NCI-H1930 (cell line): ENCODE measurements at regions not wholly inside any gene's neighbourhood (a gene's known extent, or its start where the extent isn't known, plus 50 kb on each side); places are given as distances from the start of the nearest gene placed in this dataset.

Source experiments
- DNase-seq, 2 experiments: peaks; one replicate each; lab custom pipeline; 2025; lab: John Stamatoyannopoulos, UW

DNA sequence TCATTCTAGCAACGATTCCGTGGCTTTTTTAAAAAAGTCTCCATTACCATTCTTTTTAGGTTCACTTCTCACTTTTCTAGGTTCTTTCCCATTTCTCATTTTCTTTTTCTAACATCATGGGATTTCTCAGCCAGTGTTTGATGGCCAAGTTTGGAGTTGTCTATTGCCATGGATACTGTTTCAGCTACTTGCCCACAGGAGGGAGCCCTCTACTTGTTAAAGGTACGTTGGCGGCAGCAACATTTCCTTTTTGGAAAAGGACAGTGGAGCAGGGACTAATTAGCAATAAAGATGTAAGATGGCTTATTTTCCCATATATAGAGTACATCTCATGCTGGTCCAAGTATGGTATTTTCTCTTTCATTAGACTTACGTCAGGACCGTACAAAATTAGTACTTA, 2257.5 kb upstream of the C9orf72 start:
- no peak for DNase-seq

DNA sequence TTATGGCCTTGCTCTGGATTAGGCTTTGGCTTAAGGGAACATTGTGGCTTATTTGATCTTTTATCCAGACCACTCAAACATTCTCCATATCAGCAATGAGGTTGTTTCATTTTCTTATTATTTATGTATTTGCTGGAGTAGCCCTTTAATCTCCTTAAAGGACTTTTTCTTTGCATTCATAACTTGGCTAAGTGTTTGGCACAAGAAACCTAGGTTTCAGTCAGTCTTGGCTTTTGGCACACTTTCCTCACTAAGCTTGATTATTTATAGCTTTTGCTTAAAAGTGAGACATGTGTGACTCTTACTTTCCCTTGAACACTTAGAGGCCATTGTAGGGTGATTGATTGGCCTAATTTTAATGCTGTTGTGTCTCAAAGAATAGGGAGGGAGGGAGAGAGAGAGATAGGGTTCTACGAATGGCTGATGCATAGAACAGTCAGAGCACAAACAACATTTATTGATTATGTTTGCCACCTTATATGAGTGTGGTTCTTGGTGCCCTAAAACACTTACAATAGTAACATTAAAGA, 2265.3 kb upstream of the C9orf72 start:
- DNase-seq = no peak

DNA sequence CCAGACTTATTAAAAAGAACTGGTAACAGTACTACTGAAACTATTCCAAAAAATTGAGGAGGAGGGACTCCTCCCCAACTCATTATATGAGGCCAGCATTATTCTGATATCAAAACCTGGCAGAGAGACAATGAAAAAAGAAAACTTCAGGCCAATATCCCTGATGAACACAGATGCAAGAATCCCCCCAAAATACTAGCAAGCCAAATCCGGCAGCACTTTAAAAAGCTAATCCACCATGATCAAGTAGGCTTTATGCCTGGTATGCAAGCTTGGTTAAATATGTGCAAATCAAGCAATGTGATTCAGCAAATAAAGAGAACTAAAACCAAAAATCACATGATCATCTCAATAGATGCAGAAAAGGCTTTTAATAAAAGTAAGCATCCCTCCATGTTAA, 2271.0 kb upstream of the C9orf72 start:
- DNase-seq = no peak

DNA sequence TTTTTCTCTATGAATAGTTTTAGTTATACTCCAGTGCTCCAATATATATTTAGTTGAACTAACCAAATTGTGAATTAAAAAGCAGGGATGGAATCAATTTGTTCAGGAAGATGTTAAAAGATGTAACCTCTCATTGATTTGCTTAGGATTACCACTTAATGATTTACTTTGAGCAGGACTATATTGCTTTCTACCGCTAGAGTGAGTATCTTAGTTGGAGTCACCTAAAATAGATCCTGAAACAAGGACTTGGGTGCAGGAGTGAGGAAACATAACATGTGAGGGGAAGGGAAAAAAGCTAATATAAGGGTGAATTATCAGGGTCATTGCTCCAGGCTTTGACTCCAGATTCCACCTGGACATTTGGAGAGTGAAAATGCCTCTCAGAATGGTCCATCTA, 2277.4 kb upstream of the C9orf72 start:
- no peak for DNase-seq

DNA sequence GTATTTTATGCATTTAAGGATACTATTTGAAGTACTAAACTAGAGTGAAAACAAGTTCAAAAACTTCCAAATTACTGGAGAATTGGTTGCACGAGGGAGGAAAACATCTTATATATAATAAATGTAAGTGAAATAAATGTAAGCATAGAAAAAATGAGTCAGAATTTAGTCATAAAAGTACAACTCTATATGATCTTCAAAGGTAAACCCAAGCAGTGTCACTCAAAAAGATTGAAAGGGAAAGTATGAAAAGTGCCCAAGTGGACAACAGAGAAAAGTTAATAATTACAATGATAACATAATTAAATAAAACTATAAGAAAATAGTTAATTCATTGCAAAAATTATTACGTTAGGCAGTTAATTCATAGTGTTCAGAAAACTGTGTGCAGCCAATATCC, 2288.5 kb upstream of the C9orf72 start:
- DNase-seq = no peak

GRCh38 chr9:29865764-29866313, 2292.6 kb upstream of the C9orf72 start:
- no peak for DNase-seq

- no peak for DNase-seq
These were observed 2293.3 kb upstream of the C9orf72 start for GRCh38 chr9:29866556-29866955.

GRCh38 chr9:29873579-29873978, 2300.3 kb upstream of the C9orf72 start:
- no peak for DNase-seq

DNA sequence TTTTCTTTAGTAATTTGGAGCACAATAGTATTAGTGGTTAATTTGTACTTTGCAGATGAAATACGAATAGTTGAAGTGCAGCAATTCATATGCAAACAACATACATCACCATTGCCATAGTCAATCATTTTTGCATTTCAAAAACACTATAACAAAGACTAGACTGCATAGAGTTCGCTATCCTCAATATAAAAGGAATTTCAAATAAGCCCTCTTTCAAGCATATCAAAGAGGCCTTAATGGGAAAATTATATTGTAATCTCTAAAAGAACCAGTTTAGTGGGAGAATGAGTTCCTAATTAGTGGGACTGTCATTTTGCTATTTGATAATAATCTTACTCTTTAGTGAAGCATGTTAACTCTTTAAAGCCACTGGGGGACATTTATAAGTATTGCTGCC, 2302.3 kb upstream of the C9orf72 start:
- DNase-seq = no peak

- DNase-seq = no peak
These were observed 2309.5 kb upstream of the C9orf72 start for GRCh38 chr9:29882767-29883166.

- DNase-seq = no peak
These were observed 2332.8 kb upstream of the C9orf72 start for GRCh38 chr9:29906065-29906464.

DNA sequence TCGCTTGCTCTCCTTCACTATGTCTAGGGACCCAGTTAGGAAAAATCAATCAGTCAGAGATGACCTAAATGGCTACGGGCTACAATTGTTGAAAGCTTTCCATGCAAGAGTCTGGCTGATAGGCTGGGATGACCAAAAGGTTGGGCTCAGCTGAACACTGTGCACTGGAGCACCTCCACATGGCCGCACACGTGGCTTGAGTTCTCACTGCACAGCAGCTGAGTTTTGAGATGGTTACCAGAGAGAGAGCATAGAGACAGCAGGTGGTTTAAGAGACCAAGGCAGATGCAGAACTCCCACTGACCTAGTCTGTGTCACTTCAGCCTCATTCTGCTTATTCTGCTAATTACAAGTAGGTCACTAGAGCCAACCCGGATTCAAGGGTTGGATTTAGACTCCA, 2354.8 kb upstream of the C9orf72 start:
- DNase-seq = no peak

DNA sequence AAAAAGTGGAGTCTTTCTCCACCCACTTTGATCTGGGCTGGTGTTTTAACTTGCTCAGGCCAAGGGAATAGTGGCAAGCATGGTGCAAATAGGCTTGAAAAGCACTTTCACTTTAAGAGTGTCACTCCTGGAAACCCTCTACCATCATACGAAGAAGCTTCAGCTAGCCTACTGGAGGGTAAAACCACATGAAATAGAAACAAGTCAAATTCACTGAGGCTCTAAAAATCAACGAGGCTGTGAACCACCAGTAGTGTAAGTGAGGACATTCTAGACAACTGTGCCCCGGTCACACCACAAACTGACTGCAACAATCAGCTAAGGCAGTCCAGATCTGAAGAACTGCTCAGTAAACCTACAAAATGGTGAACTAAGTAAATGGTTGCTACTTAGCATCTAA, 2366.3 kb upstream of the C9orf72 start:
- DNase-seq = no peak

- DNase-seq = no peak
These were observed 2371.7 kb upstream of the C9orf72 start for GRCh38 chr9:29945012-29945411.

DNA sequence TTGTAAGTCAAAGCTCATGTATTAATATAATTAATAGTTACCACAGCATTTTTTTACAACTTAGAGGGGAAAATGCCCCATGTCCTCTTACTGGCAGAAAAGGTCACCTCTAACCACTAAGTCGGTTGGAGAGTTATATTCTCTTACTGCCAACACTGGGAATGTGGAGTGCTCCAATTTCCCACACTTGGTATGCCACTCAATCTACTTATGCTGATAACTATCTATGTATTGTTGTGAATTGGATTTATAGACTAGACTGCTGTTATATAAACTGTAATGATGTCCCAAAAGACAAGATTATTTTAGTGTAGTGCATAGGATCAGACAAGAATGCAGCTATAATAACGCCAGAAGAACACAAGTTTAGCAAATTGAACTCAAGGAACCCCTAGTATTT, 2385.2 kb upstream of the C9orf72 start:
- DNase-seq = no peak

GRCh38 chr9:29965834-29966233, 2392.6 kb upstream of the C9orf72 start:
- no peak for DNase-seq

DNA sequence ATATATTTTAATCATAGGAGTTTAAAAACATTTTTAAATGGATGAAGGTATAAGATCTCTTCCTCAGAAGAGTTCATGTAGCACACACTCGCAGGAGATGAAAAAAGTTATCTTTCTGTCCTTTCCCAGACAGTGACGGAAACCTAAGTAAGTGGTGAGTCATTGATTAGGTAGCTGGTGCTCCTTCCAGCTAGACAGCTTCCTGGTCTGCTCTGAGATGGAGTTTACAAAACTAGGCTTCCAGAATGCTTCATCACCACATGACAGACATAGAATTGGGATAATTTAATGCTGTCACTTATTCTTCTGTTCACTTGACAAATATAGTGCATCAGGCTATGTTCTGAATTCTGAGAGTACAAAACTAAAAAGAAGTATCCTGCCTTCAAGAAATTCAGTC, 2393.0 kb upstream of the C9orf72 start:
- no peak for DNase-seq

GRCh38 chr9:29968831-29969230, 2395.6 kb upstream of the C9orf72 start:
- DNase-seq = no peak

DNA sequence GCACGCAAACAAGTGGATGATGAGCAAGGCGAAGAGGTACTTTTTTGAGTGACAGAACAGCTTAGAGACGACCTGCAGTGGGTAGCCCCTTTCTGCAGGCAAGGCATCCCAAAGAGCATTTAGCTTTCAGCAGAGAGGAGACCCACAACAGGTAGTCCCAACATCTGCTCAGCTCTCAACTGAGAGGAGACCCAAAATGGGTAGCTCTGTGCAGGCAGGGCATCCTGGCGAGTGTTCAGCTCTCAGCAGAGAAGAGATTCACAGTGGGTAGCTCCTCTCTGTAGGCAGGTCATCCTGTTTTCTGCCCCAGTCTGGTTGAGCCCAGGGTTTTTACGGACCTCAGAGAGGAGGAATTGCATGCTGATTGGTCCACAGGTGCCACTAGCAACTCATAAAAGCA, 2396.1 kb upstream of the C9orf72 start:
- no peak for DNase-seq

- DNase-seq = no peak
These were observed 2396.8 kb upstream of the C9orf72 start for GRCh38 chr9:29969856-29970647.

GRCh38 chr9:29974197-29974596, 2400.9 kb upstream of the C9orf72 start:
- DNase-seq = no peak

- DNase-seq = no peak
These were observed 2403.7 kb upstream of the C9orf72 start for GRCh38 chr9:29976981-29977380.

DNA sequence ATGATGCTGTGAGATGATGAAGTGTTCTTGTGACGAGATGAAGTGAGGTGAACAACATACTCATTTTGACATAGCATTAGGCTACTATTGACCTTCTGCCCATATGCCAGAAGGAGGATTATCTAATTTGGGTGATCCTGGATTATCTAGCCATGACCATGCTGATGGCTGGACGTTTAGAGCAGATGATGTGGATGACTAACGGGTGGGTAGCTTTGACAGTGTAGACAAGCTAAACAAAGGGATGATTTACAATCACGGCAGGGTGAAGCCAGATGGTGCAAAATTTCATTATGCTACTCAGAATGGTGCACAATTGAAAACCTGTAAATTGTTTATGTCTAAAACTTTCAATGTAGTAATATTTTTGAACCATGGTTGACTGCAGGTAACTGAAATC, 2403.4 kb upstream of the ACO1 start:
- DNase-seq = no peak

DNA sequence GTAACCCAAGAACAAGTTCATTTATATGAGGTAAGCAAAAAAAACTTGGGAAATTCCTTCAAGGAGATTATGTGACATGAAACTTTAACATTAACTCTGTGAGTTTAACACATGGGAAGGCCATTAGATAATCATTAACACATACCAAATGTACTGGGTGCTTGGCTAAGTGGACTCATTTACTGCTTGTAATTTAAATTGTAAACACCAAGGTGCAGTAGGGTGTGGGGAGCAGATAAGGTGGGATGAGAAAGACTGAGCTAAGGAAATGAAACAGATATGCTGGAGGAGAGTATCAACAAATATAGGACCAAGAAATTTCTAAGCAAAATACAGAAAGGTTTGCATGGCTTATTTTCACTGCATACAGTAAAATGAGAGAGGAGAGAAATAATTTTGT, 2384.8 kb upstream of the ACO1 start:
- DNase-seq = no peak
